CD4-positive, alpha-beta T cell treated with Interleukin-6 for 4 hours (primary cell): ENCODE measurements at regions not wholly inside any gene's neighbourhood (a gene's known extent, or its start where the extent isn't known, plus 50 kb on each side); places are given as distances from the start of the nearest gene placed in this dataset.
"Not testable (repeated sequence)": the region's sequence is repeated elsewhere in the genome, so short reads cannot be mapped to it uniquely, and the experiment has no call there.

Experiments
- DNase-seq: peaks from one replicate; pipeline ENCODE4 v3.0.0-alpha.2; 2020; ENCODE audit warnings: mixed read lengths

- DNase-seq = no peak
Observed at GRCh38 chr3:178302966-178303930, 233.0 kb upstream of the KCNMB2 start.

- no peak for DNase-seq
Observed at GRCh38 chr3:178304758-178305467, 231.3 kb upstream of the KCNMB2 start.

- DNase-seq = no peak
Observed at GRCh38 chr3:178306432-178307115, 229.7 kb upstream of the KCNMB2 start.

GRCh38 chr3:178308771-178309170 is 227.5 kb upstream of the KCNMB2 start:
- no peak for DNase-seq

GRCh38 chr3:178310949-178311348 is 225.3 kb upstream of the KCNMB2 start:
- DNase-seq = no peak

- no peak for DNase-seq
Observed at GRCh38 chr3:178313716-178314115, 222.5 kb upstream of the KCNMB2 start.

- DNase-seq = no peak
Observed at GRCh38 chr3:178318340-178318739, 217.9 kb upstream of the KCNMB2 start.

- no peak for DNase-seq
Observed at GRCh38 chr3:178318941-178319816, 217.1 kb upstream of the KCNMB2 start.

- DNase-seq = no peak
Observed at GRCh38 chr3:178320456-178321351, 215.5 kb upstream of the KCNMB2 start.

- no peak for DNase-seq
Observed at GRCh38 chr3:178324356-178324755, 211.9 kb upstream of the KCNMB2 start.

GRCh38 chr3:178325330-178325729 is 210.9 kb upstream of the KCNMB2 start:
- DNase-seq = no peak

- DNase-seq = no peak
Observed at GRCh38 chr3:178329936-178330335, 206.3 kb upstream of the KCNMB2 start.

- no peak for DNase-seq
Observed at GRCh38 chr3:178334239-178334638, 202.0 kb upstream of the KCNMB2 start.

GRCh38 chr3:178336336-178336735 is 199.9 kb upstream of the KCNMB2 start:
- no peak for DNase-seq

GRCh38 chr3:178340506-178340905 is 195.7 kb upstream of the KCNMB2 start:
- no peak for DNase-seq

GRCh38 chr3:178341636-178342035 is 194.6 kb upstream of the KCNMB2 start:
- DNase-seq = no peak

- DNase-seq = no peak
Observed at GRCh38 chr3:178342111-178342510, 194.1 kb upstream of the KCNMB2 start.

- no peak for DNase-seq
Observed at GRCh38 chr3:178343433-178344038, 192.7 kb upstream of the KCNMB2 start.

- no peak for DNase-seq
Observed at GRCh38 chr3:178345944-178346343, 190.3 kb upstream of the KCNMB2 start.

GRCh38 chr3:178348561-178349217 is 187.5 kb upstream of the KCNMB2 start:
- DNase-seq = not testable (repeated sequence)
